GM12872 (cell line): ENCODE measurements at regions not wholly inside any gene's neighbourhood (a gene's known extent, or its start where the extent isn't known, plus 50 kb on each side); places are given as distances from the start of the nearest gene placed in this dataset.

Experiments
- CTCF ChIP-seq: IDR thresholded peaks from 3 replicates; pipeline ENCODE4 v1.5.1; 2011; ENCODE audit warnings: low read depth, mild to moderate bottlenecking, low read length, moderate library complexity; ENCODE audit not compliant: insufficient read depth

- TF ChIP-seq CTCF = no peak
These were observed 384.7 kb downstream of the ENC1 start for GRCh38 chr5:74255692-74256392.

- no peak for TF ChIP-seq CTCF
These were observed 386.3 kb downstream of the ENC1 start for GRCh38 chr5:74254257-74254656.

GRCh38 chr5:74252044-74252443 lies 388.5 kb downstream of the ENC1 start:
- TF ChIP-seq CTCF = no peak

- no peak for TF ChIP-seq CTCF
These were observed 389.1 kb downstream of the ENC1 start for GRCh38 chr5:74251141-74252035.

- TF ChIP-seq CTCF = no peak
These were observed 390.0 kb downstream of the ENC1 start for GRCh38 chr5:74250304-74251102.

- no peak for TF ChIP-seq CTCF
These were observed 392.0 kb downstream of the ENC1 start for GRCh38 chr5:74248576-74248975.

GRCh38 chr5:74244406-74244805 lies 396.1 kb downstream of the ENC1 start:
- TF ChIP-seq CTCF = no peak
